Lung (tissue), 11 donors: ENCODE measurements at regions not wholly inside any gene's neighbourhood (a gene's known extent, or its start where the extent isn't known, plus 50 kb on each side); places are given as distances from the start of the nearest gene placed in this dataset.

Source experiments
- ATAC-seq: fragments of 200-7000 bp; cut with Tn5 transposase; one replicate; pipeline ENCODE4 v1.9.1; 2020; ENCODE audit warnings: moderate number of reproducible peaks; ENCODE audit not compliant: insufficient read depth, low FRiP score
- DNase-seq, 3 donors: peaks; one replicate each; pipeline ENCODE4 v3.0.0-alpha.2; 2013 to 2017
- H3K27ac ChIP-seq, 2 donors: one replicate each; pipeline ENCODE4 v1.5.1; 2013; ENCODE audit warnings: mild to moderate bottlenecking in 2 of 2, moderate library complexity in 2 of 2, control low read depth in 1 of 2, inconsistent platforms in 1 of 2, low read depth in 1 of 2, low read length in 1 of 2
- H3K27me3 ChIP-seq, 3 donors: one replicate each; pipeline ENCODE4 v1.5.1; 2013; ENCODE audit warnings: low read length in 2 of 3; ENCODE audit not compliant: control insufficient read depth in 3 of 3, insufficient read depth in 3 of 3
- H3K36me3 ChIP-seq, 4 donors: one replicate each; pipeline ENCODE4 v1.5.1; 2013; ENCODE audit warnings: low read length in 4 of 4, mild to moderate bottlenecking in 1 of 4, moderate library complexity in 1 of 4; ENCODE audit not compliant: control insufficient read depth in 4 of 4, insufficient read depth in 4 of 4
- H3K4me1 ChIP-seq, 5 donors: one replicate each; pipeline ENCODE4 v1.5.1; 2013; ENCODE audit warnings: low read length in 5 of 5, mild to moderate bottlenecking in 2 of 5, moderate library complexity in 1 of 5; ENCODE audit not compliant: control insufficient read depth in 5 of 5, insufficient read depth in 5 of 5
- H3K4me3 ChIP-seq: one replicate; pipeline ENCODE4 v1.5.1; 2013; ENCODE audit warnings: mild to moderate bottlenecking, control low read depth, moderate library complexity
- H3K9ac ChIP-seq, 2 donors: one replicate each; pipeline ENCODE4 v1.5.1; 2013; ENCODE audit warnings: low read length in 2 of 2, control low read depth in 1 of 2; ENCODE audit not compliant: insufficient read depth in 1 of 2
- H3K9me3 ChIP-seq, 4 donors: one replicate each; pipeline ENCODE4 v1.5.1; 2013; ENCODE audit warnings: low read length in 3 of 4, mild to moderate bottlenecking in 1 of 4, moderate library complexity in 1 of 4; ENCODE audit not compliant: control insufficient read depth in 4 of 4, insufficient read depth in 3 of 4
- WGBS, 2 donors: extraction: QIAGEN DNeasy Blood & Tissue Kit; methylation state at CpG; one replicate each; pipeline ENCODE4 v1.1.7; 2013; 5-methylcytosine and 5-hydroxymethylcytosine counted together
- TF ChIP-seq, protein P1 (sequence below): IDR thresholded peaks from 2 replicates; pipeline ENCODE4 v1.5.1; 2012; ENCODE audit warnings: mild to moderate bottlenecking; ENCODE audit errors: control extremely low read depth, extremely low read depth
- donor health status: control.
- donor health status: control.
- donor health status: Bipolar disorder and iron deficiency.
- donor health status: healthy.
- donor health status: DM: yes; HTN: yes; CAD: no.

DNA sequence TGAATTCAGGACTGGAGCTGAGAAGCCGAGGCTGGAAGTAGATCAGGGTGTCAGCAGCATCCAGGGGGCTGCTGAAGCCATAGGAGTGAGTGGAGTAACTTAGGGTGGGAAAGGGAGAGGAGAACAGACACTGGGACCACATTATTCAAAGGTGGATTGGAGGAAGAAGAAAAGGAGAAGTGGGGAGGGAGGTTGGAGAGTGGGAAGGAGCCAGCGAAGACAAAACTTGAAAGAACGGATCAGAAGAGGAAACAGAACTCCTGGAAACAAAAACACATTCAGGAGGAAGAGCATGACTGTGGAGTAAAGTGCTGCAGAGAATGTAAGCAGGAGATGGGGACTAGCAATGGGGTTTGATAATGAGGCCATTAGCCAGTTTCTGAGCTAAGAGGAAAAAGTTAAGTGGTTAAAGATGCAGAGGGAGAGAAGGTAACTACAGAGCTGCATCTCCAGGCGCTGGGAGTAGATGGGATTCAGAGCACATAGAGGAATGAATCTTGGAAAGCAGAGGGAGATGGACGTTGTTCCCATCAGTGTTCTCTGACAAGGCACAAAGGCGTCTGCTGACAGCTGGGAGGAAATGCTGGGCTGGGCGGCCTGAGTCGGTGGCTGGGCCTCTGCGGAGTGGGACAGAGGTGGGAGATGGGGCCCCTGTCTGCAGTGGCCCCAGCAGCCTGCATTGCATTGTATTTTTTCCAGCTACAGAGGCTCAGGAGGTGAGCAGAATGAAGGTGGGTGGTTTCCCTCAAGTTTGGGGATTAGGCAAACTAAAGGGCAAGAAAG is 63.1 kb upstream of the LEP start:
- no peak for DNase-seq
- ATAC-seq, result no peak
- H3K9ac ChIP-seq, result no peak overlapping the region
- H3K4me1 ChIP-seq, result no peaks in the 10 kb centered on the region
- peaks cover 0 to 14% (median 4%) of the 10 kb centered on the region in 3 donors for H3K27me3 ChIP-seq
- no peaks in the 10 kb centered on the region for H3K36me3 ChIP-seq
- H3K9me3 ChIP-seq, result peaks cover 0 to 3% (median 0%) of the 10 kb centered on the region in 4 donors
- WGBS, 2 donors, result 47 to 49% methylated on average over 9 of the region's 9 CpGs
- no peak overlapping the region for H3K27ac ChIP-seq
- TF ChIP-seq, protein P1, sequence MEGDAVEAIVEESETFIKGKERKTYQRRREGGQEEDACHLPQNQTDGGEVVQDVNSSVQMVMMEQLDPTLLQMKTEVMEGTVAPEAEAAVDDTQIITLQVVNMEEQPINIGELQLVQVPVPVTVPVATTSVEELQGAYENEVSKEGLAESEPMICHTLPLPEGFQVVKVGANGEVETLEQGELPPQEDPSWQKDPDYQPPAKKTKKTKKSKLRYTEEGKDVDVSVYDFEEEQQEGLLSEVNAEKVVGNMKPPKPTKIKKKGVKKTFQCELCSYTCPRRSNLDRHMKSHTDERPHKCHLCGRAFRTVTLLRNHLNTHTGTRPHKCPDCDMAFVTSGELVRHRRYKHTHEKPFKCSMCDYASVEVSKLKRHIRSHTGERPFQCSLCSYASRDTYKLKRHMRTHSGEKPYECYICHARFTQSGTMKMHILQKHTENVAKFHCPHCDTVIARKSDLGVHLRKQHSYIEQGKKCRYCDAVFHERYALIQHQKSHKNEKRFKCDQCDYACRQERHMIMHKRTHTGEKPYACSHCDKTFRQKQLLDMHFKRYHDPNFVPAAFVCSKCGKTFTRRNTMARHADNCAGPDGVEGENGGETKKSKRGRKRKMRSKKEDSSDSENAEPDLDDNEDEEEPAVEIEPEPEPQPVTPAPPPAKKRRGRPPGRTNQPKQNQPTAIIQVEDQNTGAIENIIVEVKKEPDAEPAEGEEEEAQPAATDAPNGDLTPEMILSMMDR, result no peak
- H3K4me3 ChIP-seq, result no peak overlapping the region

DNA sequence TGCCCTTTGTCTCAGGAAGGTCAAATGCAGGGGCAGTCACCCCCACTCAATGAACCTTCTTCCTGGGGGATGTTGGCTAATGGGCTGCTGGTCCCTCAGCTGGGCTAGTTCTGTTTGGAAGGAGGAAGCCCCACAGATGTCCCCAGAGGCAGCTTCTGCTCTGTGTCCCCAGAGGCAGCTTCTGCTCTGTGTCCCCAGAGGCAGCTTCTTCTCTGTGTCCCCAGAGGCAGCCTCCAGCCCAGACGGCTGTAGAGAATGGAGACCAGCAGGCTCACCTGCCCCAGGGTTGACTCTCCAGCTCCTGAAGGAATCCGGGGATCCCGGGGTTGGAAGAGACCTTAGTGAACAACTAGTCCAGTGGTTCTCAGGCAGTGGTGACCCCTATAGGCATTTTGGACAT is 62.5 kb upstream of the LEP start:
- 87 to 88% methylated on average over 3 of the region's 3 CpGs for WGBS, 2 donors
- DNase-seq, result no peak
- no peak for ATAC-seq
- TF ChIP-seq, protein P1, result no peak
- H3K27me3 ChIP-seq, result peaks cover 0 to 14% (median 4%) of the 10 kb centered on the region in 3 donors
- H3K36me3 ChIP-seq, result no peaks in the 10 kb centered on the region
- H3K4me3 ChIP-seq, result no peak overlapping the region
- no peak overlapping the region for H3K27ac ChIP-seq
- no peaks in the 10 kb centered on the region for H3K4me1 ChIP-seq
- peaks cover 0 to 3% (median 0%) of the 10 kb centered on the region in 4 donors for H3K9me3 ChIP-seq
- no peak overlapping the region for H3K9ac ChIP-seq

- 71 to 73% methylated on average over 16 of the region's 16 CpGs for WGBS, 2 donors
- no peak overlapping the region for H3K9ac ChIP-seq
- H3K27me3 ChIP-seq, result peaks cover 3 to 40% (median 7%) of the 10 kb centered on the region in 3 donors
- no peak overlapping the region for H3K27ac ChIP-seq
- no peaks in the 10 kb centered on the region for H3K36me3 ChIP-seq
- TF ChIP-seq, protein P1, result no peak
- H3K4me3 ChIP-seq, result no peak overlapping the region
- ATAC-seq (no peak), DNase-seq (no peak)
- peaks cover 0 to 3% (median 0%) of the 10 kb centered on the region in 4 donors for H3K9me3 ChIP-seq
- no peaks in the 10 kb centered on the region for H3K4me1 ChIP-seq
Measured at GRCh38 chr7:128188396-128189230, 52.5 kb upstream of the LEP start.
